Ovary (tissue), 3 donors: ENCODE measurements at regions not wholly inside any gene's neighbourhood (a gene's known extent, or its start where the extent isn't known, plus 50 kb on each side); places are given as distances from the start of the nearest gene placed in this dataset.

Experiments used
- POLR2A ChIP-seq: fragments of 450-650 bp; IDR thresholded peaks from one replicate; pipeline ENCODE4 v1.6.1; 2017; ENCODE audit warnings: antibody characterized with exemption, mild to moderate bottlenecking, moderate library complexity
- TF ChIP-seq, protein P1 (sequence below), 3 donors: fragments of 450-650 bp in 2 of 3; fragments of 200-600 bp in 1 of 3; IDR thresholded peaks; one replicate each; pipeline versions ENCODE4 v1.5.1 to v1.8.0; 2016 to 2022; ENCODE audit warnings: antibody characterized with exemption in 3 of 3, mild to moderate bottlenecking in 1 of 3
- donor health status: DM: no; HTN: no; CAD: no.

DNA sequence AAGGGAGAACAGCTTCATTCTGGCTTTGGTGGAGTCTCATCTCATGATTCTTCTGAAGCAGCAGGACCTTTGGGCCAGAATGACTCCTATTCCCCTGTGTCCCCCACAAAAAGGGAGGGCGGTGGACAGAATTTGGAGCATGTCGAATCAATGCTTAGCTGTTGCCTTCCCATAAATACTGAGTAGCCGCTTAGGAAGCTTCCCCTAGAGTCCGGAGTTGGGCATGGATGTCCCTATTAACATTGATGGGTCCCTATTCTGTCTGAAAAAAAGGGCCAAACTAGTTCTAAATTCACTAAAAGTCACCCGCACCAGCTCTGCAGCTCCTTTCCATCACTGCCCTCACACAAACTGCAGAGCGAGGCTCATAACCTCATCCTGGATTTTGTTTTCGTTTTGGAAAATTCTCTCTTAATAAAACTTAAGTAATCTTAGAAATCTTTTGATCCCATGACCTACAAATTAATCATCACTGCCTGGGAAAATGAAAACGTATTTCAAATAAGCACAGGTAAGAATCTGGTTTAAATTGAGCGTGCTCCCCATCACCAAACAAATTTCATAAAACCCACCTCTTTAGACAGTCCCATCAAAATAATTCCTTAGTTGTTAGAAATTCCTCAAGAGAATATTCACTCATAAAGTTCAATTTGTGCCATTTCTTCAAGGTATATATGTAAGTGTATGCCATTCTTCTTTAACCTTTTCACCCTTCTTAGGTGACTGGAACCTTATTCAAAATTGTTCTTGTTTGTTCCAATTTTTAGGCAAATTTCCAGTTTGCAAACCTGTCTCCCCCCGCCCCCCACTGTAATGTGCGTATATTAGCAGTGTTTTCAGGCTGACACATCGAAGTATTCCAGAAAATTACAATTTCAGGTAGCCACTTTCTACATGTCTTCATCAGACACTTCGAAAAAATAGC, 53.3 kb upstream of the NKAP start:
- TF ChIP-seq, protein P1, sequence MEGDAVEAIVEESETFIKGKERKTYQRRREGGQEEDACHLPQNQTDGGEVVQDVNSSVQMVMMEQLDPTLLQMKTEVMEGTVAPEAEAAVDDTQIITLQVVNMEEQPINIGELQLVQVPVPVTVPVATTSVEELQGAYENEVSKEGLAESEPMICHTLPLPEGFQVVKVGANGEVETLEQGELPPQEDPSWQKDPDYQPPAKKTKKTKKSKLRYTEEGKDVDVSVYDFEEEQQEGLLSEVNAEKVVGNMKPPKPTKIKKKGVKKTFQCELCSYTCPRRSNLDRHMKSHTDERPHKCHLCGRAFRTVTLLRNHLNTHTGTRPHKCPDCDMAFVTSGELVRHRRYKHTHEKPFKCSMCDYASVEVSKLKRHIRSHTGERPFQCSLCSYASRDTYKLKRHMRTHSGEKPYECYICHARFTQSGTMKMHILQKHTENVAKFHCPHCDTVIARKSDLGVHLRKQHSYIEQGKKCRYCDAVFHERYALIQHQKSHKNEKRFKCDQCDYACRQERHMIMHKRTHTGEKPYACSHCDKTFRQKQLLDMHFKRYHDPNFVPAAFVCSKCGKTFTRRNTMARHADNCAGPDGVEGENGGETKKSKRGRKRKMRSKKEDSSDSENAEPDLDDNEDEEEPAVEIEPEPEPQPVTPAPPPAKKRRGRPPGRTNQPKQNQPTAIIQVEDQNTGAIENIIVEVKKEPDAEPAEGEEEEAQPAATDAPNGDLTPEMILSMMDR (IDR thresholded peaks at IDR 0.05), result no peak
- TF ChIP-seq POLR2A, result no peak
